PFSK-1 (cell line): ENCODE measurements at regions not wholly inside any gene's neighbourhood (a gene's known extent, or its start where the extent isn't known, plus 50 kb on each side); places are given as distances from the start of the nearest gene placed in this dataset.

Experiments used
- FOXP2 ChIP-seq: optimal IDR thresholded peaks from 2 replicates; pipeline ENCODE3; 2011; ENCODE audit warnings: borderline replicate concordance, control low read depth, inconsistent platforms; ENCODE audit not compliant: insufficient read depth; ENCODE audit errors: extremely low read length, extremely low read depth
- POLR2AphosphoS5 ChIP-seq: IDR thresholded peaks from 2 replicates; pipeline ENCODE4 v1.6.1; 2012; ENCODE audit warnings: low read depth, mild to moderate bottlenecking, control low read depth, low read length, moderate library complexity
- SIN3A ChIP-seq: IDR thresholded peaks from 2 replicates; pipeline ENCODE4 v1.6.1; 2012; ENCODE audit warnings: mild to moderate bottlenecking, low read length, moderate library complexity, borderline replicate concordance; ENCODE audit not compliant: insufficient read depth
- TAF1 ChIP-seq: IDR thresholded peaks from 2 replicates; pipeline ENCODE4 v1.6.1; 2012; ENCODE audit warnings: low read length, control low read depth, borderline replicate concordance; ENCODE audit not compliant: insufficient read depth
- TF ChIP-seq, protein P1 (sequence below), 2 experiments: IDR thresholded peaks; 2 replicates each; pipeline versions ENCODE4 v1.6.1 to v1.8.0; 2011 to 2012; ENCODE audit warnings: low read depth in 2 of 2, low read length in 2 of 2, control low read depth in 1 of 2, inconsistent platforms in 1 of 2, mild to moderate bottlenecking in 1 of 2, moderate library complexity in 1 of 2; ENCODE audit not compliant: insufficient read depth in 1 of 2

DNA sequence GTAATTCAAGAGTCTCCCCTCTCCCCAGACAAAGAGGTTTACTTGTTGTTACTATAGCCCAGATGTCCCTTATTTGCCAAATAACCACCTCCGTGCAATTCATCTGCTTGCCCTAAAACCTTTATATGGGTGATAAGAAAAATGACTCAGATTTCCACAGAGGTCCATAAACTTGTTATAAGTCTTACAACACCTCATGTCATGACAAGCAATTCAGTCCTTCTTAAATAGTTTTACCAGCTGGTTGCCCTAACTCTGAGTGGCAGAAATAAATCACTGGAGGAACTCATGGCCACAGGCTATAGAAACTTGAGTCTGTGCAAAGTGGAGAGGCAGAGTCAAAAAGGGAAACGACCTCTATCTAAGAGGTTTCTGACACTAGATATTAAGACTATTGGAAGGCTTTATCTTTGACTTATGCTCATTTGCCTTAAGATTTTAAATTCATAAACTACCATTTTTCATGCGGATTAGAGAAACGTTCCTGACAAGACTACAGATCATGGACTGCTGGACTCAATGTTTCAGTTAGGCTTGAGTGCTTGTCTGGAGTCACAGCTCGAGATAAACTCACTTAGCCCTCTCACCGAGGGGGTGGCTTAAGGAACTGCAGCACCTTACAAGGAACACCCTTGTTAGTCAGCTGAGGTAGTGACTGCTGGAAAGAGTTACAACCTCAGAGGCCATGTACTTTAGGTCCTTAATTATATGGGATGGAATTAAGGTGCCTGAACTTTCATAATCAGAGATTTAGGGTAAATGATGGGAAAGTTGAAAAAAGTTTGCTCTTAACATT is 662.5 kb upstream of the USP24 start:
- TF ChIP-seq, protein P1, sequence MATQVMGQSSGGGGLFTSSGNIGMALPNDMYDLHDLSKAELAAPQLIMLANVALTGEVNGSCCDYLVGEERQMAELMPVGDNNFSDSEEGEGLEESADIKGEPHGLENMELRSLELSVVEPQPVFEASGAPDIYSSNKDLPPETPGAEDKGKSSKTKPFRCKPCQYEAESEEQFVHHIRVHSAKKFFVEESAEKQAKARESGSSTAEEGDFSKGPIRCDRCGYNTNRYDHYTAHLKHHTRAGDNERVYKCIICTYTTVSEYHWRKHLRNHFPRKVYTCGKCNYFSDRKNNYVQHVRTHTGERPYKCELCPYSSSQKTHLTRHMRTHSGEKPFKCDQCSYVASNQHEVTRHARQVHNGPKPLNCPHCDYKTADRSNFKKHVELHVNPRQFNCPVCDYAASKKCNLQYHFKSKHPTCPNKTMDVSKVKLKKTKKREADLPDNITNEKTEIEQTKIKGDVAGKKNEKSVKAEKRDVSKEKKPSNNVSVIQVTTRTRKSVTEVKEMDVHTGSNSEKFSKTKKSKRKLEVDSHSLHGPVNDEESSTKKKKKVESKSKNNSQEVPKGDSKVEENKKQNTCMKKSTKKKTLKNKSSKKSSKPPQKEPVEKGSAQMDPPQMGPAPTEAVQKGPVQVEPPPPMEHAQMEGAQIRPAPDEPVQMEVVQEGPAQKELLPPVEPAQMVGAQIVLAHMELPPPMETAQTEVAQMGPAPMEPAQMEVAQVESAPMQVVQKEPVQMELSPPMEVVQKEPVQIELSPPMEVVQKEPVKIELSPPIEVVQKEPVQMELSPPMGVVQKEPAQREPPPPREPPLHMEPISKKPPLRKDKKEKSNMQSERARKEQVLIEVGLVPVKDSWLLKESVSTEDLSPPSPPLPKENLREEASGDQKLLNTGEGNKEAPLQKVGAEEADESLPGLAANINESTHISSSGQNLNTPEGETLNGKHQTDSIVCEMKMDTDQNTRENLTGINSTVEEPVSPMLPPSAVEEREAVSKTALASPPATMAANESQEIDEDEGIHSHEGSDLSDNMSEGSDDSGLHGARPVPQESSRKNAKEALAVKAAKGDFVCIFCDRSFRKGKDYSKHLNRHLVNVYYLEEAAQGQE (IDR thresholded peaks at IDR 0.05; ENCODE audit: insufficient read depth in 1 of 2, low read depth in 2 of 2, low read length in 2 of 2): no peak
- TF ChIP-seq POLR2AphosphoS5 (no peak), FOXP2 (no peak), SIN3A (no peak), TAF1 (no peak)
